Right lobe of liver (tissue), 6 donors: ENCODE measurements at regions not wholly inside any gene's neighbourhood (a gene's known extent, or its start where the extent isn't known, plus 50 kb on each side); places are given as distances from the start of the nearest gene placed in this dataset.

ENCODE experiments used
- ATAC-seq, 4 donors: fragments of 200-7000 bp; cut with Tn5 transposase; one replicate each; pipeline ENCODE4 v1.9.1; 2020; ENCODE audit warnings: mild to moderate bottlenecking in 4 of 4, moderate library complexity in 4 of 4
- DNase-seq, 3 donors: peaks; one replicate each; pipeline ENCODE4 v3.0.0-alpha.2; 2020
- H3K27ac ChIP-seq, 3 donors: fragments of 200-600 bp; one replicate each; pipeline ENCODE4 v1.8.0; 2022
- H3K27me3 ChIP-seq, 2 donors: fragments of 200-600 bp; one replicate each; pipeline ENCODE4 v1.8.0; 2022
- H3K36me3 ChIP-seq, 4 donors: fragments of 200-600 bp; sonication (generic) in 1 of 4; one replicate each; pipeline versions ENCODE4 v1.5.1 to v1.8.0; 2017 to 2022; ENCODE audit warnings: control low read depth in 1 of 4
- H3K4me1 ChIP-seq, 4 donors: fragments of 200-600 bp; sonication (generic) in 1 of 4; one replicate each; pipeline versions ENCODE4 v1.5.1 to v1.8.0; 2017 to 2022; ENCODE audit warnings: control low read depth in 1 of 4
- H3K4me3 ChIP-seq, 3 donors: fragments of 200-600 bp; one replicate each; pipeline ENCODE4 v1.8.0; 2022
- H3K9me3 ChIP-seq, 4 donors: fragments of 200-600 bp; sonication (generic) in 1 of 4; one replicate each; pipeline versions ENCODE4 v1.5.1 to v1.8.0; 2017 to 2022; ENCODE audit warnings: control low read depth in 1 of 4
- CTCF ChIP-seq, 4 donors: fragments of 200-600 bp in 3 of 4; fragments of 450-650 bp in 1 of 4; IDR thresholded peaks; one replicate each; pipeline versions ENCODE4 v1.5.1 to v1.8.0; 2016 to 2022; ENCODE audit warnings: antibody characterized with exemption in 4 of 4, mild to moderate bottlenecking in 2 of 4
- POLR2A ChIP-seq: fragments of 450-650 bp; IDR thresholded peaks from one replicate; pipeline ENCODE4 v1.6.1; 2017; ENCODE audit warnings: antibody characterized with exemption, mild to moderate bottlenecking
- WGBS: methylation state at CpG from one replicate; pipeline ENCODE4 v1.1.6; 2018; ENCODE audit warnings: low coverage, low lambda C conversion rate; ENCODE audit not compliant: insufficient coverage; ENCODE audit errors: missing lambda C conversion rate; 5-methylcytosine and 5-hydroxymethylcytosine counted together
- intact Hi-C, 2 donors: fragments of 100-400 bp; cut with DNase I; formaldehyde crosslinking; loops; one replicate each; pipeline versions ENCODE4 v1.11.2 to v1.14.1; 2022
- donor health status: DM: no; HTN: yes; CAD: no.
- donor health status: DM: no; HTN: no; CAD: no.
- donor health status: DM: no; HTN: no; CAD: no.
- donor health status: DM: no; HTN: yes; CAD: no.
- donor health status: DM: no; HTN: yes; CAD: no.

- H3K9me3 ChIP-seq = no peaks in the 10 kb centered on the region
- ATAC-seq (no peak), DNase-seq (no peak)
- H3K27ac ChIP-seq = no peak overlapping the region
- H3K36me3 ChIP-seq = no peaks in the 10 kb centered on the region
- H3K4me1 ChIP-seq = no peaks in the 10 kb centered on the region
- WGBS = 60% methylated on average over 7 of the region's 7 CpGs
- H3K27me3 ChIP-seq = no peaks in the 10 kb centered on the region
- intact Hi-C loops = no loop called here
- TF ChIP-seq POLR2A (no peak), CTCF (IDR thresholded peaks at IDR 0.05) (no peak)
- H3K4me3 ChIP-seq = no peak overlapping the region
These were observed 546.1 kb downstream of the NTRK3 start for GRCh38 chr15:87710406-87710805.

- no peak overlapping the region for H3K27ac ChIP-seq
- no peaks in the 10 kb centered on the region for H3K36me3 ChIP-seq
- 68% methylated on average over 4 of the region's 5 CpGs for WGBS
- ATAC-seq = no peak
- no peak for TF ChIP-seq CTCF (IDR thresholded peaks at IDR 0.05)
- no peak for TF ChIP-seq POLR2A
- intact Hi-C loops = no loop called here
- no peaks in the 10 kb centered on the region for H3K9me3 ChIP-seq
- H3K4me1 ChIP-seq = no peaks in the 10 kb centered on the region
- no peak overlapping the region for H3K4me3 ChIP-seq
- DNase-seq = no peak
- no peaks in the 10 kb centered on the region for H3K27me3 ChIP-seq
These were observed 548.9 kb downstream of the NTRK3 start for GRCh38 chr15:87707566-87708130.

DNA sequence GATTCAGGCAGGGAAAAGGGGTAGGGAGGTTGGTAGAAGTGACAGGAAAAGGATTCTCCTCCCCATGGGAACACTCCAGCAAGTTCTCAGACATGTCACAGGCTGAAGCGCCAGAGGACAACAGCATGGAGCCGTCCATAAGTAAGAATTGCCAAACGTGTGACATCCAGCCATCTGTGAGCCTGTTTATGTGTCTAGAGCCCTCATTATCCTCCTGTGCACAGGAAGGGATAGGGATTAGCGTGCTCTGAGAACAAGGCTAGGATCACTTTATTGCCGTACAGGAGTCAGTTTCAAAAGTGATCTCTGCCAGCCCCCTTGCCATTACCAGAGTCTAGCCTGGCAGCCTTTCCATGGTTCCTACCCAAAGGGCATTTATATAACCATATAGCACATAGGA is 549.5 kb downstream of the NTRK3 start:
- H3K36me3 ChIP-seq = no peaks in the 10 kb centered on the region
- intact Hi-C loops = no loop called here
- H3K9me3 ChIP-seq = no peaks in the 10 kb centered on the region
- H3K27ac ChIP-seq = no peak overlapping the region
- no peaks in the 10 kb centered on the region for H3K27me3 ChIP-seq
- TF ChIP-seq CTCF (IDR thresholded peaks at IDR 0.05) = no peak
- TF ChIP-seq POLR2A = no peak
- ATAC-seq = no peak
- H3K4me1 ChIP-seq = no peaks in the 10 kb centered on the region
- DNase-seq = no peak
- 37% methylated on average over 4 of the region's 5 CpGs for WGBS
- no peak overlapping the region for H3K4me3 ChIP-seq

- Histone ChIP-seq H3K27me3 (no peaks in the 10 kb centered on the region), H3K4me3 (no peak overlapping the region), H3K9me3 (no peaks in the 10 kb centered on the region), H3K27ac (no peak overlapping the region), H3K36me3 (no peaks in the 10 kb centered on the region), H3K4me1 (no peaks in the 10 kb centered on the region)
- TF ChIP-seq CTCF (IDR thresholded peaks at IDR 0.05) (no peak), POLR2A (no peak)
- DNase-seq (no peak), ATAC-seq (no peak)
- WGBS = 17% methylated on average over 1 of the region's 1 CpG
- intact Hi-C loops = no loop called here
These were observed 550.5 kb downstream of the NTRK3 start for GRCh38 chr15:87706001-87706400.

- no peaks in the 10 kb centered on the region for H3K4me1 ChIP-seq
- WGBS = 57% methylated on average over 5 of the region's 5 CpGs
These were observed 552.3 kb downstream of the NTRK3 start for GRCh38 chr15:87704276-87704675.

More at GRCh38 chr15:87704276-87704675, 552.3 kb downstream of the NTRK3 start:
- TF ChIP-seq POLR2A = no peak
- no peak for TF ChIP-seq CTCF (IDR thresholded peaks at IDR 0.05)
- intact Hi-C loops = no loop called here
- H3K36me3 ChIP-seq = no peaks in the 10 kb centered on the region
- no peak overlapping the region for H3K27ac ChIP-seq
- ATAC-seq (no peak), DNase-seq (no peak)
- no peak overlapping the region for H3K4me3 ChIP-seq
- no peaks in the 10 kb centered on the region for H3K9me3 ChIP-seq
- H3K27me3 ChIP-seq = no peaks in the 10 kb centered on the region
